ENCODE measurements at regions not wholly inside any gene's neighbourhood (a gene's known extent, or its start where the extent isn't known, plus 50 kb on each side); places are given as distances from the start of the nearest gene placed in this dataset.

GRCh38 chr22:49616356-49617231, 211.1 kb downstream of the BRD1 start:
- FAIRE-seq = no peak
- TF ChIP-seq POU2F2 (IDR thresholded peaks at IDR 0.05; ENCODE audit: low read depth, low read length) (no peak), TAF1 (IDR thresholded peaks at IDR 0.05; ENCODE audit: low read depth, low read length) (no peak), POLR2A (IDR thresholded peaks at IDR 0.05; ENCODE audit: low read depth, low read length) (no peak), POLR2AphosphoS5 (IDR thresholded peaks at IDR 0.05; ENCODE audit: low read depth, low read length) (no peak), PAX5 (IDR thresholded peaks at IDR 0.05; ENCODE audit: insufficient read depth, low read length, severe bottlenecking) (no peak), SPI1 (IDR thresholded peaks at IDR 0.05; ENCODE audit: low read depth, low read length) (no peak)
- no peak for DNase-seq (ENCODE audit: insufficient read length, low spot score)

- DNase-seq (ENCODE audit: insufficient read length, low spot score) (no peak), FAIRE-seq (no peak)
- no peak for TF ChIP-seq POU2F2 (IDR thresholded peaks at IDR 0.05; ENCODE audit: low read depth, low read length)
- TF ChIP-seq POLR2AphosphoS5 (IDR thresholded peaks at IDR 0.05; ENCODE audit: low read depth, low read length) = no peak
- no peak for TF ChIP-seq SPI1 (IDR thresholded peaks at IDR 0.05; ENCODE audit: low read depth, low read length)
- TF ChIP-seq PAX5 (IDR thresholded peaks at IDR 0.05; ENCODE audit: insufficient read depth, low read length, severe bottlenecking) = no peak
- TF ChIP-seq TAF1 (IDR thresholded peaks at IDR 0.05; ENCODE audit: low read depth, low read length) = no peak
- TF ChIP-seq POLR2A (IDR thresholded peaks at IDR 0.05; ENCODE audit: low read depth, low read length) = no peak
These were observed 212.4 kb downstream of the BRD1 start for GRCh38 chr22:49614966-49615965.

DNA sequence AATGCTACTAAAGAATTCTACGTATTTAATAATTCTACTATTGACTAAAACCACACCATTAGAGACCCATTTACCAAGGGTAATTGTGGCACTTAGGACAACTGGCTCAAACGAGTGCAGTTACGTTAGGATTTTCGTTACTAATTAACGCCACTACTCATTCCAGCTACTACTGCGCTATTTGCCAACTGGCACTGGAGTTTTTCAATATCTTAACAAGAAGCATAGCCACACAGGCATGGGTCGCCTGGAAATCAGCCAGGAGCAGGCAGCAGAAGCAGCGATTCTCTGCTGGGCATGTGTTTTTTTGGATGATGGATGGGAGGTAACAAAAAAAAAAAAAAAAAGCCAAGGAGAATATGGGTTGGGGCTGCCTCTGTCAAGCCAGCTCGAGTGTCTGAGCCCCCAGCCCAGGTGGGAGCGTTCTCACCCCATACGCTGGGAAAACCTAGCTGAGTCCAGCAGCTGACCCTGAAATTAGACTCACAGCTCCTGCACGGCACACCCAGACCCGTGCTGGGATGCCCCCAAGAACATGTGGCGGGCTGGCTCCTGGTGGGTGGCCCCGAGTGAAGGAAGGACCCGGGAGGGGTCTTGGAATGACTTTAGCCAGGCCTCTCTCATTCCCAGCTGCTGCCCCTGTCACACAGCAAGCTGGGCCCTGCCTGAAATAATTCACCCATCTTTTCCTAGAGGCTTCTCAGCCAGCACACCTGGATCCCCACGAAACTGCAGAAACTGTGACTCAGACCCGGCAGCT, 214.0 kb downstream of the BRD1 start:
- DNase-seq (ENCODE audit: insufficient read length, low spot score) (no peak), FAIRE-seq (no peak)
- no peak for TF ChIP-seq TAF1 (IDR thresholded peaks at IDR 0.05; ENCODE audit: low read depth, low read length)
- TF ChIP-seq POU2F2 (IDR thresholded peaks at IDR 0.05; ENCODE audit: low read depth, low read length) = no peak
- TF ChIP-seq POLR2A (IDR thresholded peaks at IDR 0.05; ENCODE audit: low read depth, low read length) = no peak
- TF ChIP-seq POLR2AphosphoS5 (IDR thresholded peaks at IDR 0.05; ENCODE audit: low read depth, low read length) = no peak
- TF ChIP-seq PAX5 (IDR thresholded peaks at IDR 0.05; ENCODE audit: insufficient read depth, low read length, severe bottlenecking) = no peak
- TF ChIP-seq SPI1 (IDR thresholded peaks at IDR 0.05; ENCODE audit: low read depth, low read length) = no peak

DNA sequence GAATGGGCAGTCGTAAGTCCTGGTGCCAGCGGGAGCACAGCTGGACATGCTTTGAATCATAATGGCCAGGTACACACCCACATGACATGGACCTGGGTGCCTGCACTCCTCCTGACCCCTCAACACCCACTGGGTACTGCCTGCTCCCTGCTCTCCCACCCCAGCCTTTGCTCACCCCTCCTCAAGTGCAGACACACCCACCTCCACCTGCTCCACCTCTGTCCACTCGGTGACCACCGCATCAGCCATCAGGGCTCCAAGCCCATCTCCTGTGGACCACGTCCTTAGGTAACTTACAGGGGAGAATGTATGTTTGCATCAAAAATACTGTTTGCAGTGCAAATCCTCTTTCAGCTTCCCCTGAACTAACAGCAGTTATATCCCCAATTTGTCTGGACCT, 214.6 kb downstream of the BRD1 start:
- no peak for FAIRE-seq
- no peak for DNase-seq (ENCODE audit: insufficient read length, low spot score)
- TF ChIP-seq POU2F2 (IDR thresholded peaks at IDR 0.05; ENCODE audit: low read depth, low read length) (no peak), POLR2AphosphoS5 (IDR thresholded peaks at IDR 0.05; ENCODE audit: low read depth, low read length) (no peak), POLR2A (IDR thresholded peaks at IDR 0.05; ENCODE audit: low read depth, low read length) (no peak), SPI1 (IDR thresholded peaks at IDR 0.05; ENCODE audit: low read depth, low read length) (no peak), TAF1 (IDR thresholded peaks at IDR 0.05; ENCODE audit: low read depth, low read length) (no peak), PAX5 (IDR thresholded peaks at IDR 0.05; ENCODE audit: insufficient read depth, low read length, severe bottlenecking) (no peak)

GRCh38 chr22:49609207-49609876, 218.3 kb downstream of the BRD1 start:
- no peak for FAIRE-seq
- no peak for DNase-seq (ENCODE audit: insufficient read length, low spot score)
- TF ChIP-seq TAF1 (IDR thresholded peaks at IDR 0.05; ENCODE audit: low read depth, low read length) (no peak), PAX5 (IDR thresholded peaks at IDR 0.05; ENCODE audit: insufficient read depth, low read length, severe bottlenecking) (no peak), POLR2AphosphoS5 (IDR thresholded peaks at IDR 0.05; ENCODE audit: low read depth, low read length) (no peak), POLR2A (IDR thresholded peaks at IDR 0.05; ENCODE audit: low read depth, low read length) (no peak), POU2F2 (IDR thresholded peaks at IDR 0.05; ENCODE audit: low read depth, low read length) (no peak), SPI1 (IDR thresholded peaks at IDR 0.05; ENCODE audit: low read depth, low read length) (no peak)

DNA sequence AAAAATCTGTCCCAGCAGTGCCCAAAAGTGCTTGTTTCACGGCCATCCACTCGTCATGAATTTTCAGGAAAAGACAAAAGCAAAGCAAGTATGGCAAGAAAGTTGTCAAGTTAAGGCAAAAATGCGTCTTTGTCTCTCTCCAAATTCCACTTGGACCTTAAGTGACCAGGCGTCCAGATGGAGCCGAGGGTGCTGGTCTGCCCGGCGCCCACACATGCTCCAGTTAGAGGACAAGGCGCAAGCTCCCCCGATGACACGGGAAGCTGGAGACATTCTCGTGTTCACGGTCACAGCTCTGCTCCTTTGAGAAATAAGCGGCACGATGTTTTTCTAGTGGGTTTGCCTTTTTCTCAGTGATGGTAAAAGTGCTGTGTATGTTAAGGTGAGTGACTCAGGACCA, 219.0 kb downstream of the BRD1 start:
- FAIRE-seq = no peak
- no peak for DNase-seq (ENCODE audit: insufficient read length, low spot score)
- no peak for TF ChIP-seq POLR2A (IDR thresholded peaks at IDR 0.05; ENCODE audit: low read depth, low read length)
- TF ChIP-seq SPI1 (IDR thresholded peaks at IDR 0.05; ENCODE audit: low read depth, low read length) = no peak
- no peak for TF ChIP-seq POU2F2 (IDR thresholded peaks at IDR 0.05; ENCODE audit: low read depth, low read length)
- no peak for TF ChIP-seq POLR2AphosphoS5 (IDR thresholded peaks at IDR 0.05; ENCODE audit: low read depth, low read length)
- TF ChIP-seq PAX5 (IDR thresholded peaks at IDR 0.05; ENCODE audit: insufficient read depth, low read length, severe bottlenecking) = no peak
- no peak for TF ChIP-seq TAF1 (IDR thresholded peaks at IDR 0.05; ENCODE audit: low read depth, low read length)

GRCh38 chr22:49608228-49608627, 219.4 kb downstream of the BRD1 start:
- no peak for DNase-seq (ENCODE audit: insufficient read length, low spot score)

GRCh38 chr22:49607821-49608220, 219.9 kb downstream of the BRD1 start:
- TF ChIP-seq SPI1 (IDR thresholded peaks at IDR 0.05; ENCODE audit: low read depth, low read length) (no peak), POU2F2 (IDR thresholded peaks at IDR 0.05; ENCODE audit: low read depth, low read length) (no peak), TAF1 (IDR thresholded peaks at IDR 0.05; ENCODE audit: low read depth, low read length) (no peak), POLR2AphosphoS5 (IDR thresholded peaks at IDR 0.05; ENCODE audit: low read depth, low read length) (no peak), PAX5 (IDR thresholded peaks at IDR 0.05; ENCODE audit: insufficient read depth, low read length, severe bottlenecking) (no peak), POLR2A (IDR thresholded peaks at IDR 0.05; ENCODE audit: low read depth, low read length) (no peak)
- FAIRE-seq = no peak
- no peak for DNase-seq (ENCODE audit: insufficient read length, low spot score)

More at GRCh38 chr22:49608228-49608627, 219.4 kb downstream of the BRD1 start:
- FAIRE-seq = no peak
- TF ChIP-seq SPI1 (IDR thresholded peaks at IDR 0.05; ENCODE audit: low read depth, low read length) (no peak), POU2F2 (IDR thresholded peaks at IDR 0.05; ENCODE audit: low read depth, low read length) (no peak), POLR2A (IDR thresholded peaks at IDR 0.05; ENCODE audit: low read depth, low read length) (no peak), TAF1 (IDR thresholded peaks at IDR 0.05; ENCODE audit: low read depth, low read length) (no peak), PAX5 (IDR thresholded peaks at IDR 0.05; ENCODE audit: insufficient read depth, low read length, severe bottlenecking) (no peak), POLR2AphosphoS5 (IDR thresholded peaks at IDR 0.05; ENCODE audit: low read depth, low read length) (no peak)

Data from GM12891 (cell line).